ENCODE measurements at regions not wholly inside any gene's neighbourhood (a gene's known extent, or its start where the extent isn't known, plus 50 kb on each side); places are given as distances from the start of the nearest gene placed in this dataset.
A peak's percentile ranks its signal among the peaks of the same experiment; 100 is the strongest.

- Histone ChIP-seq H3K9me3 (no peaks in the 10 kb centered on the region), H3K27me3 (no peaks in the 10 kb centered on the region), H3K27ac (no peak overlapping the region), H3K4me1 (peaks cover 0 to under 1% (median 0%) of the 10 kb centered on the region in 4 donors), H3K4me3 (no peak overlapping the region), H3K36me3 (no peaks in the 10 kb centered on the region)
- no peak for TF ChIP-seq CTCF (IDR thresholded peaks at IDR 0.05)
- no peak for DNase-seq
- intact Hi-C loops (cut with DNase I; ENCODE audit: low total_unique reads): no loop called here
Measured at GRCh38 chr12:29991924-29992323, 208.2 kb upstream of the TMTC1 start.

GRCh38 chr12:29990971-29991370 lies 207.2 kb upstream of the TMTC1 start:
- DNase-seq: no peak
- intact Hi-C loops (cut with DNase I; ENCODE audit: low total_unique reads): no loop called here
- TF ChIP-seq CTCF (IDR thresholded peaks at IDR 0.05): no peak
- no peak overlapping the region for H3K27ac ChIP-seq
- no peaks in the 10 kb centered on the region for H3K27me3 ChIP-seq
- peaks cover 0 to 10% (median 0%) of the 10 kb centered on the region in 4 donors for H3K4me1 ChIP-seq
- H3K4me3 ChIP-seq: no peak overlapping the region
- H3K9me3 ChIP-seq: no peaks in the 10 kb centered on the region
- no peaks in the 10 kb centered on the region for H3K36me3 ChIP-seq

- H3K4me1 ChIP-seq: peaks cover 0 to 35% (median 4%) of the 10 kb centered on the region in 4 donors
- H3K4me3 ChIP-seq: no peak overlapping the region
- H3K36me3 ChIP-seq: no peaks in the 10 kb centered on the region
- peak overlapping the region; percentile 7 to 21 for H3K27ac ChIP-seq
- no peaks in the 10 kb centered on the region for H3K9me3 ChIP-seq
- no peak for TF ChIP-seq CTCF (IDR thresholded peaks at IDR 0.05)
- DNase-seq: no peak
- intact Hi-C loops (cut with DNase I; ENCODE audit: low total_unique reads): no loop called here
- no peaks in the 10 kb centered on the region for H3K27me3 ChIP-seq
Measured at GRCh38 chr12:29983851-29984250, 200.1 kb upstream of the TMTC1 start.

GRCh38 chr12:29980304-29980703 lies 196.6 kb upstream of the TMTC1 start:
- Histone ChIP-seq H3K36me3 (no peaks in the 10 kb centered on the region), H3K9me3 (no peaks in the 10 kb centered on the region), H3K4me3 (no peak overlapping the region), H3K4me1 (peaks cover 0 to 21% (median 4%) of the 10 kb centered on the region in 4 donors), H3K27ac (no peak overlapping the region), H3K27me3 (no peaks in the 10 kb centered on the region)
- no peak for DNase-seq
- intact Hi-C loops (cut with DNase I; ENCODE audit: low total_unique reads): no loop called here
- TF ChIP-seq CTCF (IDR thresholded peaks at IDR 0.05): no peak

GRCh38 chr12:29971446-29971845 lies 187.7 kb upstream of the TMTC1 start:
- Histone ChIP-seq H3K9me3 (no peaks in the 10 kb centered on the region), H3K4me3 (no peak overlapping the region), H3K27me3 (no peaks in the 10 kb centered on the region), H3K4me1 (peaks cover 0 to 24% (median 8%) of the 10 kb centered on the region in 4 donors), H3K27ac (peak overlapping the region; percentile 60 to 68), H3K36me3 (no peaks in the 10 kb centered on the region)
- no peak for TF ChIP-seq CTCF (IDR thresholded peaks at IDR 0.05)
- DNase-seq: no peak
- intact Hi-C loops (cut with DNase I; ENCODE audit: low total_unique reads): no loop called here

GRCh38 chr12:29970501-29970900 lies 186.8 kb upstream of the TMTC1 start:
- H3K36me3 ChIP-seq: no peaks in the 10 kb centered on the region
- H3K4me3 ChIP-seq: no peak overlapping the region
- TF ChIP-seq CTCF (IDR thresholded peaks at IDR 0.05): no peak
- no peaks in the 10 kb centered on the region for H3K9me3 ChIP-seq
- DNase-seq: no peak
- intact Hi-C loops (cut with DNase I; ENCODE audit: low total_unique reads): no loop called here
- peaks cover 0 to 32% (median 8%) of the 10 kb centered on the region in 4 donors for H3K4me1 ChIP-seq
- H3K27ac ChIP-seq: peak overlapping the region; percentile 60 to 68
- H3K27me3 ChIP-seq: no peaks in the 10 kb centered on the region
